HG03565 (cell line): ENCODE measurements at regions not wholly inside any gene's neighbourhood (a gene's known extent, or its start where the extent isn't known, plus 50 kb on each side); places are given as distances from the start of the nearest gene placed in this dataset.

Experiments
- ATAC-seq: cut with Tn5 transposase; IDR thresholded peaks from one replicate; pipeline ENCODE4 v1.9.1; 2021; ENCODE audit warnings: mild to moderate bottlenecking, moderate library complexity; ENCODE audit not compliant: unreplicated experiment

- no peak for ATAC-seq
Observed at GRCh38 chr1:199038156-199038555, 399.3 kb downstream of the PTPRC start.

GRCh38 chr1:199040076-199040905, 401.5 kb downstream of the PTPRC start:
- no peak for ATAC-seq

DNA sequence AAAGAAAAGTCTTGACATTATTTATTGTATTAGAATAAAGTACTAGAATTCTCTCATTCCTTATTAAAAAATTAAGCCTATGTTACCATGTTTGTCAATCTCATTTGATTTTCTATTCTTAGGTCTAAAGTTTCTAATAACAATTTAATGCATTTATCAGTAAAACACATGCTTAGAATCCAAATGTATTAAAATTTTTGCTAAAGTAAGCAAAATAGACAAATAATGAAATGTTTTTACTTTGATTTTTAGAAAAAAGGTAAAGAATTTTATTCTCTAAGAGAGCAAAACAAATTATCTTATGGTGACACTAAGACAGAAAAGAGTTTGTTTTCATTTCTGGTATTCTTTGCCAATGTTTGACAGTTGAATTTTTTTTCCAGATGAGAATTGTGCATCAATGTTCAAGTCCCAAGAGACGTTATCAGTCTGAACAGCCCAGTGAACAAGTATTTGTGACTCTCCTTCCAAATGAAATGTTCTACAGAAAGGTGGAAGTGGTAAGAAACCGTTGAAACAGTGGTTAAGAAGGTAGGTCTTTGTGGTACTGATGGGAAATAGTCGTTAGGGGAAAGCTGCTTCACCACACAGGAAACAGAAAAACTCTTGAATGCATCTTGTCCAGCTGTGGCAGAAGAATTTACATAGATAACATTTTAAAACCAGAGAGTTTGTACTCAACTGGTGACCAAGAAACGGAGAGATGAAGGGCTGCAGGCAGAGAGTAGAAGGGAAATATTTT, 402.5 kb downstream of the PTPRC start:
- peak; percentile 97 for ATAC-seq

GRCh38 chr1:199042193-199042592, 403.4 kb downstream of the PTPRC start:
- ATAC-seq: no peak

- ATAC-seq: no peak
Observed at GRCh38 chr1:199044191-199044590, 405.4 kb downstream of the PTPRC start.

- ATAC-seq: no peak
Observed at GRCh38 chr1:199046618-199047017, 407.8 kb downstream of the PTPRC start.

GRCh38 chr1:199054694-199055093, 415.9 kb downstream of the PTPRC start:
- no peak for ATAC-seq

DNA sequence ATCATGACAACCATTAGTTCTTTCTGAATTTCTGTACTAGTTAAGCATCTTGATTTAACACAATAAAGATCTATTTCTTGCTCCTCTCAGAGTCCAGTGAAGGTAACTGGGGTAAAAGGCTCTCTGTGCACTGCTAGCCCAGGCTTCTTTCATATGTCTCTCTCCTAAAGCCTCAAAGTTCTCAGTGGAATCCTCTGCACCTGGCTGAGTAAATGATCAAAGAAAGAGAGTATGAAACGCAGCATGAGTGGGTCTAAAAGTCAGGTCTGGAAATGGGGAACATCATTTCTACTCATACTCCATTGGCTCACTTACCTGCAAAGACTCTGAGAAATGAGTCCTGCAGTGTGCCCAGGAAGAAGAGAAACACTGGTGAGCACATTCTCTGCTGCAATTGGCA, 418.5 kb downstream of the PTPRC start:
- ATAC-seq: no peak

DNA sequence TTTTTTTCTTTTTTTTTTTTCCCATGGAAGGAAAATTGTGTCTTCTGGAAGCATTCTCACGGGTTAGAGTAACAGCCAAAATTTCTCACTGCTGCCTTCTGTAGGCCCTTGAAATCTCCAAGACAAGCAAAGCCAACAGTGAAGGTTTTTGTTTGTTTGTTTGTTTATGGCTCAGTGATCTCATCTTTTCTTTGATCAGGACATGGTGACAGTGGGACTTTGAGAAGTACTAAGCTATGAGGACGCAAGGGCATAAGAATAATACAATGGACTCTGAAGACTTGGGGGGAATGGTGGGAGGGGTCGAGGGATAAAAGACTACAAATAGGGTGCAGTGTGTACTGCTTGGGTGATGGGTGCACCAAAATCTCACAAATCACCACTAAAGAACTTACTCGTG, 419.4 kb downstream of the PTPRC start:
- ATAC-seq: no peak

DNA sequence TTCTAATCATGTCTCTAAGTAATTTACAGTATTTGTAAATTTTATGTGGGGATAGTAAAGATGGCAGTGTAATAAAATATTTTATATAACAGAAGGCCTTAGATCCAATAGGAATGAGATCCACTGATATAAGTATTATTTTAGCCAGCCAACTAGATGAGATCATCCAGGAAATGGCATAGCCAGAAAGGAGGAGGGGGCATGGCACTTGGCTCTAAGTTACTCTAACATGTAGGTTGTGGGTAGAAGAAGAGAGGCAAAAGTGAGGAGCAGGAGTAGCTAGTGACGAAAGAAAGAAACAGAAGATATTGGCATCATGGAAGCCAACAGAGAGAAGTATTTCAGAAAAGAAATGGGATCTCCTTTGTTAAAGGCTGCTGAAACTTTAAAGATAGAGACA, 426.1 kb downstream of the PTPRC start:
- no peak for ATAC-seq

DNA sequence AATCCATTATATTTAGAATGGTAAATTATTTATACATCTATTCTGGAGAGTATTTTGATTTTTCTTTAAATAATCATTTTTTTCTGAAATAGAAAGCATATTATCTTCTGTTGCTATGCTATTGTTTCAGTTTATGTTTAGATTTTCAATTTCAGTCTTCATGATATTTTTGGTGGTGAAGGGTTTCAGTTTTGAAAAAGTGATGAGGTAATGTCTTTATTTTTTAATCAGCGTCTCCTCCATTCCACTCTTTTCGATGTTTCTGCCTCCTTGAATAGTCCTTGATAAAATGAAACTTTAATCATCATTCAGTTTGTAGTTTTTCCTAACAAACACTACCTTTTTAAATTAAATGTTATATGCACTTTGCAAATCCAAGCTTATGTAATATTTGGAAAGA, 428.6 kb downstream of the PTPRC start:
- ATAC-seq: peak; percentile 77

GRCh38 chr1:199071080-199071479, 432.2 kb downstream of the PTPRC start:
- ATAC-seq: no peak

DNA sequence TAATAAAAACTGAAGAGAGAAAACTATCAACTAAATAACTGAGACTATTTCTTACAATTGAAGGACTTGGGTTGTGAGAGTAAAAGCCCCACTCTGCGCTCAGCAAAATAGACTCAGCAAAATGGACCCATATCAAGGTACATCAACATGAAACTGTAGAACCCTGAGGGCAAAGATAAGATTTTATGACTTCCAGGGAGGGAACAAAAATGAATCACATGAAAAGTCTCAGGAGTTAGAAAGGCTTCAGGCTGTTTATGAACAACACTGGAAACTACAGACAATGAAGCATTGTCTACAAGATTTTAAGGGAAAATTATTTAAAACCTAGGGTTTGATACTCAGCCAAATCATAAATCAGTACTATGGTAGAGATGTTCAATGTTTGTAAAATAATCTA, 434.3 kb downstream of the PTPRC start:
- no peak for ATAC-seq

DNA sequence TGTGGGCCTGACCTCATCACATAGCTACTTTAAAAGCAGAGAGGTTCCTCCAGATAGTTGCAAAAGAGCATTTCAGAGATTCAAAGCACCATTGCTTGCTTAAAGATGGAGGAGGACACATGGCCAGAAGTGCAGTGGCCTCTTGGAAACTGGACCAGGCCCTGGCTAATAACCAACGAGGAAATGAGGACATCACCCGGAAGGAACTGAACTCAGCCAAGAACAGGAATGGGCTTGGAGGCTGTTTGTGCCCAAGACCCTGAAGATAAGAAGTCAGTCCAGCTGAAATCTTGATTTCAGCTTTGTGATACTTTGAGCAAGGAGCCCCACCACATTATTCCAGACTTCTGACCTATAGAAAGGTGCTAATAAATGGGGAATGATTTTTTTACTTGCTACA, 437.0 kb downstream of the PTPRC start:
- ATAC-seq: no peak

GRCh38 chr1:199079994-199080393, 441.2 kb downstream of the PTPRC start:
- ATAC-seq: no peak

GRCh38 chr1:199081739-199082138, 442.9 kb downstream of the PTPRC start:
- peak; percentile 78 for ATAC-seq

DNA sequence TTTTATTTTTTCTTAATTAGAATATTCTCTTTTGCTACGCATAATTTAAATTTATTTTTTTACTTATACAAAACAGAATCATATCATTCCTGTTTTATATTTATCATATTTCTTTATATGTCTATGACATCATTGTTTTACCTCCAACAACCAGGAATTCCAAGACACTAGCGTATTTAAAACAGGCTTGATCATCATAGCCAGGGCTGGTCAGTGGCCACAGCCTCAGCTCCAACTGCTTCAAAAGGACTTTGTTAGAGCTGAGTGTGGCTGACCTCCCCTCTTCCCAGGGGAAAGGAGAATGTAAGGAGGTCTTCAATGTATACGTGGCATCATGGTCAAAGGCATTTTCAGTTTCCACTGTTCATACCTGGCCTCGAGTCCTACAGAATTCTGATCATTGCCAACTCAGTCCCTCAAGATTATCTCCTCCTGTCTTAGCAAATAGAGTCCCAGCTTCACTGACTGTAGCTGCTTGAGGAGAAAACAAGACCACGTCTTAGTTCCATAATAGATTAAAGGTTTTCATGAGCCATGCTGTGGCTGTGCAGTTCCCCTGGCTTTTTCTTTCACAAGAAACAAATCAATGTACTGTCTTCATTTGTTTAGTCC, 444.0 kb downstream of the PTPRC start:
- no peak for ATAC-seq

- ATAC-seq: no peak
Observed at GRCh38 chr1:199083680-199084079, 444.8 kb downstream of the PTPRC start.

DNA sequence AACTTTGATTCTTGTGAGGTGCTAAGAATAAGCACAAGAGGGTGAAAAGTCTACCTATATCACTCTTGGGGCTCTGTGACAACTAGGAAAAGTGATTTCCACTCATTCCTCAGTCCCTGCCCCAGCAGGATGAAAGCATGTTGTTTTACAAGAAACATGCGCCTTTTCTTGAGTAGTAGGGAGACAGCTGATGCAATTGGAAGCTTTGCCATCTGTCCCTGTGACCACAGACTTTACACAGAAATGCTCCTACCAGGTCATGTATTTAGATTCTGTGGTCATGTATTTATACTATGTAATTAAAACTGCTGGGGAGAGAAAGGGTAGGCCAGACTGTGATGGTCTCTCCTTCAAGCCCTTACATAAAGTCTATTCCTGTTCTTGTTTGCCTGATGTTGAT, 445.5 kb downstream of the PTPRC start:
- no peak for ATAC-seq

- ATAC-seq: no peak
Observed at GRCh38 chr1:199085903-199086302, 447.1 kb downstream of the PTPRC start.

DNA sequence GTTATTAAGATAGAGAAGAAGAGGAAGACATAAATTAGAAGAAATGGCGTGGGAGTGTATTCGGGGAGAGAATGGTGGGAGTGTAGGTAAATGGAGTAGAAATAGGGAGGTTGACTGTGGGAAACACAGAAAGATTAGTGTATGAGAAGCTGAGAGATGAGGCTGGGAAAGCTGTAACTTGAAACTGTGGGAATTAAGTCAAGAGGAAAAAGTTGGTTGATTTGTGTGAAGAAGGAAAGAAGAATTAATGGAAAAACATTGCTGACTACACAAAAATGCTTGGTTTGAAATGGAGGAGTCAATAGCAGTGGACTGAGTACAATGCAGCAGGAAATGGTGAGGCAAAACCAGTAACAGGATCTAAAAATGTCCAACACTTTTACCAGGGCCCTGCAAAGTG, 448.3 kb downstream of the PTPRC start:
- ATAC-seq: no peak
